ELF-1 (cell line): ENCODE measurements at regions not wholly inside any gene's neighbourhood (a gene's known extent, or its start where the extent isn't known, plus 50 kb on each side); places are given as distances from the start of the nearest gene placed in this dataset.
A peak's percentile ranks its signal among the peaks of the same experiment; 100 is the strongest.

Experiments used
- DNase-seq: peaks from one replicate; pipeline ENCODE4 v3.0.0-alpha.2; 2016; ENCODE audit warnings: low read depth, low spot score

DNA sequence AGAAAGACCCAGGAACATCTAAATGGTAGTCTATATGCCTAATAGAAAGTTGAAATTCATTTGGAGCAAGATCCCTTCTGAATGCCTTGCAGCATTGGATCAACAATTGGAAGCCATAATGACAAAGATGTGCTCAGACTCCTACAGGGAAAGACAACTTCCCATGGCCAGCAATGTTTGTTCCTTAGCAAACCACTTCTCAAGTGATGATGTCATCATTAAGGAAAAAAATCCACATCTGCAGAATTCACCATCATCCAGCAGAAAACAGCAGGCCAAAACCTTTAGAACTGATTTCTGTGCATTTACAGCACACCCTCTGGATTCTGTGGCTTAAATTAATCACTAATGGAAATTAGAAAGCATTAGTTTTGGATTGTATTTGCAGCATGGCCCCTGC is 82.4 kb upstream of the ZIC3 start:
- no peak for DNase-seq

- no peak for DNase-seq
These were observed 83.8 kb upstream of the ZIC3 start for GRCh38 chrX:137482136-137482535.

DNA sequence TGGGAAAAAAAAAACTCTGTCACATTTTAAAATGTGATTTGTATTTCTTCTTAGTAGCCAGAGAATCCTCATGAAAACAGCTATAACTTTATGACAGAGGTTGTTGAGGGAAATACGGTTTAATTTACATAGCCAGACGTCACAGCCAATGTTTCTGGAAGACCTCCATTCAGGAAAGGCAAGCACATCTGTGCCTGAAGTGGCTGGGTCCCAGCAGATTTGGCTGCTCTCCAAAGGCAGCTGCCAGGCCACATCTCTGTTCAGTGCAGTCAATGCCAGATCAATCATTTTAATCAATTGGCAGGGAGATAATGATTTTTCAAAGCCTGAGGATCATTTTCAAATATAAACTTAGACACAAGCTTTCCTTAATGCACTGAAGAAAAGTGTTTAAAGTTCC is 86.5 kb upstream of the ZIC3 start:
- no peak for DNase-seq

GRCh38 chrX:137441711-137442110 is 124.2 kb upstream of the ZIC3 start:
- DNase-seq = no peak

DNA sequence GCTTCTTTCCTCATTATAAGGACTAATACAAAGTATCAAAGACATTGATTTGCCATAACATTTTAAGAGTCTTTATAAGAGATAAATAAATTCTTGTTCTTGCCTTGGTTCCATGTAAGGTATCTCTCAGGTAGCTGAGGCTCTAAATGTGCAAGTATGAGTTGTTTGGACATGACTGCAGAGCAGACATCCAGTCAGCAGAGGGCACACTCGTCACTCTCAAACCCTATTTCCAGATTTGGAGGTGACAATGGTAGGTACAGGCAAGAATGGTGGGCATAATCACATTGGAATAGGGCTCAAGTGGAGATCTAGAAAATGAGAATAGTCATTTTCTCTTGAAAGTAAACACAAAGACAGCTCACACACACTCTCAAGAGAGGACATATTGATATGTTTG is 133.3 kb upstream of the ZIC3 start:
- DNase-seq = peak; percentile 79

- DNase-seq = peak; percentile 86
These were observed 134.0 kb upstream of the ZIC3 start for GRCh38 chrX:137431693-137432488.

- peak; percentile 29 for DNase-seq
These were observed 134.9 kb upstream of the ZIC3 start for GRCh38 chrX:137430984-137431475.

DNA sequence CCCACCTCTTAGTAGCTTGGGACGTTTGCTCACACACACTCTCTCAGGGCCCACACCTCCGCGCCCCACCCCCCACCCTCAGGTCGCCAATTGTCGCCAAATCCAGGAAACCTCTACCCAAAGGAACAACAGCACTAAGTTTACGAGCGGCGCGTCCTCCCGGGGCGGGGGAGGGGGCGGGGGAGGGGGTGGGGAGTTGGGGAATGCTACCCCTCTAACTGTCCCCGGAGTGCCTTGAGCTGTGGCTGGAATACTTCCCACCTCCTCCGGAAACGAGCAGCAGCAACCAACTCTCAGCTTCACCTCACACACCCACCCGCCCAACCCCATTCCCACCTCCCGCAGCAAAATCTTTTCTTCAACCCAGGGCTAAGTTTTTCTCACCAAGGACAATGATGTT is 135.6 kb upstream of the ZIC3 start:
- DNase-seq = peak; percentile 55

DNA sequence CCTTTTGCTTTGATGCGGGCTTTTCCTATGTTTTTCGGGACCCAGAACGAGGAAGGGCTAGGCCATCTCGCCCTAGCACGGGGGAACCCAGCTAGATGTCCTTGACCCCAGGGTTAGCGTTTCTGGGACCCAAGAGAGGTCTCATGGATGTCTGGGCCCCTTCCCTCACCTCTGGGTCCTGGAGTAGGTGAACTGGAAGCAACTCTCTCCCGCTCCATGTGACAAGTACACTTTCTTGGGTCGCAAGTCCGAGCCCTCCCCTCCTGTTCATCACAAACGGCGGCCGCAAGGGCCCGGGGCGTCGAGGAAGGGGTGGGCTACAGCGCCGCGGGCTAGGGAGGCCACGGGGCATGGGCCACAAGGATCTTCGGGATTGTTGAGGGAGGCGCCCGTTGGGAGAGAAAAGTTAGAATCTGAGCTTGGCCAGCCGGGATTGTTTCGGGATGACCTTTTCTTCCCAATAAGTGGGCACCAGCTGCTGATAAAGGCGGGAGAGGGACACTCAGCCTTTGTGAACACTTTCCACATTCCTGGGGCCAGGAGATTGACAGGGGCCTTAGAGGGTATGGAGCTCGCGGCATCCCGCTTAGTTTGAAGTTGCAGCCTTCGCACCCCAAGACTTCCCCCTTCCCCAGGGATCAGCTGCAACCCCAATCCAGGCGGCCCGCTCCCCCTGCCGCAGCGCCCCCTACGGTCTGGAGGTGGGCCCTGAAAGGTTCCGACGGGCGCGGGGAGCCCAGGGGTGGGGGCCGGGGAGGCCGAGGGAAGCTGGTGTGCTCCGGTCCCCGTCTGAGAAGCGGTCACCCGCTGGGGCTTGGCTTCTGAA is 136.9 kb upstream of the ZIC3 start:
- peak; percentile 76 for DNase-seq

GRCh38 chrX:137428221-137428661 is 137.7 kb upstream of the ZIC3 start:
- peak; percentile 83 for DNase-seq

GRCh38 chrX:137427816-137428215 is 138.1 kb upstream of the ZIC3 start:
- DNase-seq = no peak

DNA sequence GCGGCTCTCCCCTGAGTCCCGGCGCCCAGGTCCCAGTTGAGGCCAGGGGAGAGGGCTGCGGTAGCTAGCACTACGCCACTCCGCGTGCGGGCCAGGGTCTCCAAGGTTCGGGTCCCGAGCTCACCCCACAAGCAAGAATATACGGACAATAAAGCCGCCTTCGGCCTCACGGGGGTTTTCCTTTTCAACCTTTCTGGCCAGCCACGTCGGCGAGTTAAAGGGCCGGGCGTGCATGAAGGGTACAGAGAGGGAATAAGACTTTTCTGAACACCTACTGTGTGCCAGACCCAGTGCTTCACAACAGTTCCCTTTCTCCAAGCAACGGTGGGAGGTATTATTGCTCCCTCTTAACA is 138.5 kb upstream of the ZIC3 start:
- peak; percentile 69 for DNase-seq

DNA sequence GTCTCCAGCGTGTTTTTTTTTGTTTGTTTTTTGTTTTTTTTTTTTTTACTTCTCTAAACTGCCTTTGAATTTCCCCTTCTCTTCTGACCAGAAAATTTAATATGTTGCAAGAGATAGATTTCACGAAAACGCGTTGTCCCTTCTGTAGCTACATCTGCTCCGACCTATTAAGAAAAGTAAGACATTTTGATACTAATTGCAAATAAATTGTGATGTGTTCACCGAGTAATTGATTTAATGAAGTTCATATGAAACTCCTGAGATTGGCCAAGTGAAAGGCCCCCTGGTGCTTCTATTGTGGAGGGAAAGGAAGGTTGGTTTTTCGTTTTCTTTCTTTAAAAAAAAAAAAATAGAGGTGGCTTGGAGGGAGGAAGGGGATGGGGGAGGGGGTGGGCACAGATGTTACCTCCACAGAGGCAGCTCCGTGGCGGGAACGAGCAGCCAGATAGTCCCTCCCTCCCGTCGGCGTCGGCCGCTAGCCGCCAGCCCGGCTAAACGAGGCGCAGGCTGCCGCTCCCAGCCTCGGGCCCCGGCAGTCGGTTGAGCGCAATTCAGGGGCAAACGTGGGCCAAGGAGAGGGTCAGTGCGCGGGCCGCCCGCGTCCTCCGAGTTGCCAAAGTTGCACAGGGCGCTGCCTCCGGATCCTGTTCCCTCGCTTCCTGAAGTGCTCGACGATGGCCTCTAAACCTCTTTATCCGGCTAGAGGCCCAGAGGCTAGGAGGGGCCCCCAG is 139.1 kb upstream of the ZIC3 start:
- DNase-seq = peak; percentile 69

- DNase-seq = no peak
These were observed 139.9 kb upstream of the ZIC3 start for GRCh38 chrX:137425986-137426385.

DNA sequence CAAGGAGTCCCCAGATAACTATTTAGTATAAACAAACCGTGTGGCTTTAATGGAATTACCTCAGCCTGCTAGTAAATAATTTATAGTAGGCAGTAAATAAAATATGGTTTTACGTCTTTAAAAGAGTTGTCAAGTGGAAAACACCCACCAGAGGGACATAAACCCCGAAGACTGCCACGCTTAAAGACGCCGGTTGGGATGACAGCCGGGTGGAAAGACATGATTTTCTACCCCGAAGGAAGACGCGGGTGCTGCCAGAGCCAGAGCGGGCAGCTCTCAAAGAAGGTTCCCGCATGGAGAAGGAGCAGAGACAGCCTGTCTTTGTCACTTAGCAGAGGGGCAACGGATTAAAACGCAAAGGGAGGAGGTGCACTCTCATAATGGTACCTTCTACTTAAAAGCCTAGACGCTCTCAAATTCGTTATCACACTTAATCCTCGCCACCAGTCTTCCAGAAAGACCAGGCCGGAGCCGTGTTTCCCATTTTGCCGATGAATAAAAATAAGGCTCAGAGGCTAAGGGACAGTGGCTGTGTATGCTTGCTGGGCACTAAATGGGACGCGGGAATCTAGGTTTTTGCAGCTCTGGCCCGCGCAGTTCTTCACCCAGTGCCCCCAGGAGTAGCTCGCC is 140.5 kb upstream of the ZIC3 start:
- DNase-seq = peak; percentile 53

DNA sequence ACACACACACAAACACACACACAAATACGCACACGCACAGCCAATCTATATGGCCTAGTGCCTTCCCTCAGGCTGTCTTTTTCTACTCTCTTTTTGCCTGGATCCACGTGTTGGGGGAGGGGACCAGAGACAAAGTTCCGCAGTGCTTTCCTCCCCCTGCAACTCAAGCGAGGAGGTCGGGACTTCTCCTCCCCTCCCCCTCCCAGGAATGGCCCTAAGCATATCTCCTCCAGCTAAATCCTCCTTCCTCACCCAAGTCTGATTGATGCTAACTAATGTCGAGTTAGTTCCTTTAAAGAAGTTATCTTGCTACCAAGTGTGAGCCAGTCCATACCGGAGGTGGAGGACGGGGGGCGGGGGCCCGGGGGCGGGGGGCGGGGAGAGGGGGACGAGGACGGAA is 141.2 kb upstream of the ZIC3 start:
- DNase-seq = peak; percentile 90

DNA sequence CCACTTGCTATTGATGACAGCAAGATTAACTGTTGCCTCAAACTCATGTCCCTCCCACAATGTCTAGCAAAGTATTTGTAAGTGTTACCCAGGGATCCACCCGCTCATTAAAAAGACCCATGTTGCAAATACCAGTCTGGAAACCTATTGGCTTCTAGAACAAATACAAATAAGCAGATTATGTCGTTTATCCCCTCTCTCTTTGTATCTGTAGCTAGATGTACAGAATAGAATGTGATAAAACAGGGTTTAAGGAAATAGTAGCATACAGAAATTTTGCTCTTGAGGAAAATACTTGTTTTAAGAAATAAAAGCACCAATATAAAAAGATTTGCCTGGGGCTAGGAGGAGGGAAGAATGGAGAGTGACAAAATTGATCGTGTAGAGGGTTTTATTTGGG is 142.7 kb upstream of the ZIC3 start:
- DNase-seq = peak; percentile 19

- DNase-seq = no peak
These were observed 147.8 kb upstream of the ZIC3 start for GRCh38 chrX:137418086-137418485.

DNA sequence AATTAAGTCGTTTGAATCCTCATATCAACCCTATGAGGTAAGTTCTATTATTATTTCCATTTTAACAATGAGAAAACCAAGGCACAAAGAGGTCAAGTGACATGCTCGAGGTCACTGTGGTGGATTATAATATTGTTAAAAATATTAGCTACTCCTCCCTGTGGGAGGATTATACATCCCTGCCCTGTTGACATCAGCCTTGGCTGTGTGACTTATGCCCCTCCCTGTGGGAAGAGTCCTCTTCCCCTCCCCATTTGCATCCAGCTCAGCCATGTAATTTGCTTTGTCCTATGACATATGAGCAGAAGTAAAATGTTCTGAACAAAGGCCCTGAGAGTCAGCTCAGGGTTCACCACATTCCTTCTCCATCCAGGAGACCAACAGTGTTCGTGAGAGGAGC is 152.7 kb upstream of the ZIC3 start:
- DNase-seq = no peak

DNA sequence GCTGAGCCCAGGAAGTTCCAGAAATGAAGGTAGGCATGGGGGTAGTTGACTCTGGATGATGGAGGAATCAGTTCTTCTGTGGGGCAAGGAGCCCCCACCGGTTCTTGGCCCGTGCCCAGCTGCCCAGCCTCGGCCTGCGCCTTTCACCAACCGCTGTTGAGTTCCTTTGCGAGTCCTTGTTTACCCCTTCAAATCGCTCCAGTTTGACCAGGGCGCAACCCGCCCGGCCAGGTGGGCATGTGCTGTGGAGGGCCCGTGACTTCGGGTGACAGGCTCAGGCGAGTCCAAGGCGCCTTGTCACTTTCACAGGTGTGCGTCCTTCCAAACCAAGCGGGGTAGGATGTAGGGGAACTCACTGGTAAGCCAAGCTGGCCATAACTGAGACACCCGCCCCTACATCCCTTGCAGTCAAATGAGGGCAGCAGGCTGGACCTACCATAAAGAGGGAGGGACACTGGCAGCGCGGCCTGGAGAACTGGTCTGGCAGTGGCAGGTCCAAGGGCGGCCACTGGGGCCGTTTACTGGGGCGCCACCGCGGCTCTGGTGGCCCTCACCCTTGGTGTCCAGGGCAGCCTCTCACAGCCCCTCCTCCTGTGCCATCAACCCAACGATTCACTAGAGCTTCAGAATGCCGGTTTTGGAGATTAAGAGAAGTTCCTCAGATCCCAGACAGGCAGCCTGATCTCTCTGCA is 160.3 kb upstream of the ZIC3 start:
- DNase-seq = no peak

GRCh38 chrX:137401092-137401491 is 164.8 kb upstream of the ZIC3 start:
- no peak for DNase-seq
